Activated CD8-positive, alpha-beta memory T cell treated with anti-CD3 and anti-CD28 coated beads for 36 hours (primary cell): ENCODE measurements at regions not wholly inside any gene's neighbourhood (a gene's known extent, or its start where the extent isn't known, plus 50 kb on each side); places are given as distances from the start of the nearest gene placed in this dataset.
"Not testable (repeated sequence)": the region's sequence is repeated elsewhere in the genome, so short reads cannot be mapped to it uniquely, and the experiment has no call there.

ENCODE experiments used
- CTCF ChIA-PET: fragments of 350-600 bp; sonication (Branson Sonifier 250); formaldehyde crosslinking; loops from one replicate; lab custom pipeline; 2021; ENCODE audit warnings: antibody characterized with exemption; lab: Charles Lee
- POLR2A ChIA-PET: fragments of 350-600 bp; sonication (Branson Sonifier 250); formaldehyde crosslinking; loops from one replicate; lab custom pipeline; 2021; ENCODE audit warnings: antibody characterized with exemption; lab: Charles Lee

GRCh38 chr12:115898670-115899069 lies 378.8 kb downstream of the MED13L start:
- POLR2A ChIA-PET = no interaction called here
- CTCF ChIA-PET = interaction anchor here (0.7 kb wide), 2 partner anchors 17 to 28 kb away, joined by 3 read pairs; no protein-coding TSS in a partner anchor

GRCh38 chr12:115897729-115898128 lies 379.8 kb downstream of the MED13L start:
- CTCF ChIA-PET = no interaction called here
- POLR2A ChIA-PET = no interaction called here

- POLR2A ChIA-PET = no interaction called here
- CTCF ChIA-PET = no interaction called here
Observed at GRCh38 chr12:115895247-115895646, 382.2 kb downstream of the MED13L start.

GRCh38 chr12:115891556-115892164 lies 385.8 kb downstream of the MED13L start:
- POLR2A ChIA-PET = interaction anchor here (0.6 kb wide), 1 partner anchor 64 kb away, joined by 7 read pairs; no protein-coding TSS in a partner anchor
- CTCF ChIA-PET = no interaction called here

- CTCF ChIA-PET = no interaction called here
- POLR2A ChIA-PET = interaction anchor here (0.6 kb wide), 1 partner anchor 137 kb away, joined by 3 read pairs; no protein-coding TSS in a partner anchor
Observed at GRCh38 chr12:115886666-115887065, 390.8 kb downstream of the MED13L start.

GRCh38 chr12:115885040-115885690 lies 392.3 kb downstream of the MED13L start:
- POLR2A ChIA-PET = no interaction called here
- CTCF ChIA-PET = no interaction called here

- POLR2A ChIA-PET = no interaction called here
- CTCF ChIA-PET = no interaction called here
Observed at GRCh38 chr12:115882936-115883335, 394.6 kb downstream of the MED13L start.

GRCh38 chr12:115880238-115880637 lies 397.3 kb downstream of the MED13L start:
- ChIA-PET CTCF (no interaction called here), POLR2A (no interaction called here)

- ChIA-PET POLR2A (no interaction called here), CTCF (no interaction called here)
Observed at GRCh38 chr12:115879354-115879753, 398.1 kb downstream of the MED13L start.

- CTCF ChIA-PET = no interaction called here
- POLR2A ChIA-PET = no interaction called here
Observed at GRCh38 chr12:115873451-115874082, 403.9 kb downstream of the MED13L start.

GRCh38 chr12:115872919-115873357 lies 404.6 kb downstream of the MED13L start:
- CTCF ChIA-PET = no interaction called here
- POLR2A ChIA-PET = no interaction called here

- ChIA-PET CTCF (no interaction called here), POLR2A (no interaction called here)
Observed at GRCh38 chr12:115872212-115872611, 405.3 kb downstream of the MED13L start.

GRCh38 chr12:115871714-115872113 lies 405.8 kb downstream of the MED13L start:
- ChIA-PET POLR2A (no interaction called here), CTCF (no interaction called here)

GRCh38 chr12:115870510-115870909 lies 407.0 kb downstream of the MED13L start:
- CTCF ChIA-PET = interaction anchor here (0.5 kb wide), 1 partner anchor 28 kb away, joined by 3 read pairs; no protein-coding TSS in a partner anchor
- POLR2A ChIA-PET = no interaction called here

- CTCF ChIA-PET = no interaction called here
- POLR2A ChIA-PET = no interaction called here
Observed at GRCh38 chr12:115870021-115870420, 407.5 kb downstream of the MED13L start.

- POLR2A ChIA-PET = no interaction called here
- CTCF ChIA-PET = no interaction called here
Observed at GRCh38 chr12:115869604-115870003, 407.9 kb downstream of the MED13L start.

GRCh38 chr12:115868624-115869023 lies 408.9 kb downstream of the MED13L start:
- ChIA-PET CTCF (no interaction called here), POLR2A (no interaction called here)

GRCh38 chr12:115867854-115868253 lies 409.6 kb downstream of the MED13L start:
- ChIA-PET CTCF (no interaction called here), POLR2A (no interaction called here)

- ChIA-PET POLR2A (no interaction called here), CTCF (interaction anchor here (0.6 to 0.9 kb wide), 2 partner anchors 10 to 1234 kb away, joined by 3 read pairs; no protein-coding TSS in a partner anchor)
Observed at GRCh38 chr12:115866909-115867525, 410.5 kb downstream of the MED13L start.

- CTCF ChIA-PET = interaction anchor here (0.6 to 0.9 kb wide), 2 partner anchors 9 to 1233 kb away, joined by 3 read pairs; no protein-coding TSS in a partner anchor
- POLR2A ChIA-PET = not testable (repeated sequence)
Observed at GRCh38 chr12:115866281-115866680, 411.2 kb downstream of the MED13L start.
